ENCODE measurements at regions not wholly inside any gene's neighbourhood (a gene's known extent, or its start where the extent isn't known, plus 50 kb on each side); places are given as distances from the start of the nearest gene placed in this dataset.

DNA sequence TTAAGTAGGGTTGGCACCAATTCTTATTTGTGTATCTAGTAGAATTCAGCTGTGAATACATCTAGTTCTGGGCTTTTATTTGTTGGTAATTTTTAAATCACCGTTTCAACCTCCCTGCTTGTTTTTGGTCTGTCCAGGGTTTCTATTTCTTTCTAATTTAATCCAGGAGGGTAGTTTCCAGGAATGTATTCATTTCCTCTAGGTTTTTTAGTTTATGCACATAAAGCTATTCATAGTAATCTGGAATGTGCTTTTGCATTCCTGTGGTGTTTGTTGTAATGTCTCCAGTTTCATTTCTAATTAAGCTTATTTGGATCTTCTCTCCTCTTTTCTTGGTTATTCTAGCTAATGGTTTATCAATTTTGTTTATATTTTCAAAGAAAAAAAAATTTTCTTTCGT lies 1361.8 kb upstream of the DDX18 start:
- no peak for TF ChIP-seq POLR2A (IDR thresholded peaks at IDR 0.05)
- TF ChIP-seq, protein P1, sequence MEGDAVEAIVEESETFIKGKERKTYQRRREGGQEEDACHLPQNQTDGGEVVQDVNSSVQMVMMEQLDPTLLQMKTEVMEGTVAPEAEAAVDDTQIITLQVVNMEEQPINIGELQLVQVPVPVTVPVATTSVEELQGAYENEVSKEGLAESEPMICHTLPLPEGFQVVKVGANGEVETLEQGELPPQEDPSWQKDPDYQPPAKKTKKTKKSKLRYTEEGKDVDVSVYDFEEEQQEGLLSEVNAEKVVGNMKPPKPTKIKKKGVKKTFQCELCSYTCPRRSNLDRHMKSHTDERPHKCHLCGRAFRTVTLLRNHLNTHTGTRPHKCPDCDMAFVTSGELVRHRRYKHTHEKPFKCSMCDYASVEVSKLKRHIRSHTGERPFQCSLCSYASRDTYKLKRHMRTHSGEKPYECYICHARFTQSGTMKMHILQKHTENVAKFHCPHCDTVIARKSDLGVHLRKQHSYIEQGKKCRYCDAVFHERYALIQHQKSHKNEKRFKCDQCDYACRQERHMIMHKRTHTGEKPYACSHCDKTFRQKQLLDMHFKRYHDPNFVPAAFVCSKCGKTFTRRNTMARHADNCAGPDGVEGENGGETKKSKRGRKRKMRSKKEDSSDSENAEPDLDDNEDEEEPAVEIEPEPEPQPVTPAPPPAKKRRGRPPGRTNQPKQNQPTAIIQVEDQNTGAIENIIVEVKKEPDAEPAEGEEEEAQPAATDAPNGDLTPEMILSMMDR (IDR thresholded peaks at IDR 0.05 in 4 of 5, conservative IDR thresholded peaks at IDR 0.05 in 1 of 5), result no peak
